ENCODE measurements at regions not wholly inside any gene's neighbourhood (a gene's known extent, or its start where the extent isn't known, plus 50 kb on each side); places are given as distances from the start of the nearest gene placed in this dataset.

- TF ChIP-seq CTCF (IDR thresholded peaks at IDR 0.05; ENCODE audit: insufficient read depth, low read depth, low read length) (no peak), EZH2 (IDR thresholded peaks at IDR 0.05; ENCODE audit: insufficient read depth, low read length) (no peak)
Observed at GRCh38 chr6:106005954-106006353, 80.2 kb upstream of the PRDM1 start.
